Natural killer cell treated with Interleukin-12 subunit alpha and Interleukin-12 subunit beta and Interleukin-15 and Interleukin-18, amount 100 ng/mL, for 72 hours (primary cell): ENCODE measurements at regions not wholly inside any gene's neighbourhood (a gene's known extent, or its start where the extent isn't known, plus 50 kb on each side); places are given as distances from the start of the nearest gene placed in this dataset.

Experiments used
- ATAC-seq, 2 donors: fragments of 150-1000 bp; cut with Tn5 transposase in 1 of 2; sonication (Bioruptor Pico), chemical (Tn5 transposase) in 1 of 2; 2 replicates each; pipeline ENCODE4 v1.10.0; 2021
- DNase-seq: peaks from one replicate; pipeline ENCODE4 v3.0.0; 2022; ENCODE audit warnings: low spot score
- H3K27ac Mint-ChIP-seq, 2 donors: 1 replicate in 1 of 2; 2 replicates in 1 of 2; pipeline ENCODE4 v1.8.0; 2022; ENCODE audit warnings: mixed read lengths in 2 of 2, mild to moderate bottlenecking in 1 of 2, moderate library complexity in 1 of 2
- H3K27me3 Mint-ChIP-seq, 2 donors: 1 replicate in 1 of 2; 2 replicates in 1 of 2; pipeline ENCODE4 v1.8.0; 2022; ENCODE audit warnings: mixed read lengths in 2 of 2
- H3K36me3 Mint-ChIP-seq: one replicate; pipeline ENCODE4 v1.8.0; 2022; ENCODE audit warnings: mixed read lengths
- H3K4me1 Mint-ChIP-seq, 2 donors: 1 replicate in 1 of 2; 2 replicates in 1 of 2; pipeline ENCODE4 v1.8.0; 2022; ENCODE audit warnings: low read depth in 2 of 2, mixed read lengths in 2 of 2, mild to moderate bottlenecking in 1 of 2
- H3K4me3 Mint-ChIP-seq: one replicate; pipeline ENCODE4 v1.8.0; 2022; ENCODE audit warnings: mixed read lengths
- H3K9me3 Mint-ChIP-seq: 2 replicates; pipeline ENCODE4 v1.8.0; 2022; ENCODE audit warnings: mixed read lengths

- no peaks in the 10 kb centered on the region for H3K36me3 Mint-ChIP-seq
- no peaks in the 10 kb centered on the region for H3K4me1 Mint-ChIP-seq
- DNase-seq (no peak), ATAC-seq (no peak)
- peaks cover 7 to 17% of the 10 kb centered on the region in 2 donors for H3K27me3 Mint-ChIP-seq
- no peak overlapping the region for H3K27ac Mint-ChIP-seq
- H3K4me3 Mint-ChIP-seq: no peak overlapping the region
- H3K9me3 Mint-ChIP-seq: no peaks in the 10 kb centered on the region
Measured at GRCh38 chr1:232376632-232377493, 253.1 kb downstream of the SIPA1L2 start.

- no peak for DNase-seq
- no peak for ATAC-seq
- H3K9me3 Mint-ChIP-seq: no peaks in the 10 kb centered on the region
- no peaks in the 10 kb centered on the region for H3K36me3 Mint-ChIP-seq
- peaks cover 14 to 15% of the 10 kb centered on the region in 2 donors for H3K27me3 Mint-ChIP-seq
- no peak overlapping the region for H3K27ac Mint-ChIP-seq
- H3K4me1 Mint-ChIP-seq: no peaks in the 10 kb centered on the region
- H3K4me3 Mint-ChIP-seq: no peak overlapping the region
Measured at GRCh38 chr1:232372841-232373440, 257.0 kb downstream of the SIPA1L2 start.

- Mint-ChIP-seq H3K9me3 (no peaks in the 10 kb centered on the region), H3K4me3 (no peak overlapping the region), H3K36me3 (no peaks in the 10 kb centered on the region), H3K27ac (no peak overlapping the region), H3K27me3 (peaks cover 14 to 15% of the 10 kb centered on the region in 2 donors), H3K4me1 (no peaks in the 10 kb centered on the region)
- ATAC-seq (no peak), DNase-seq (no peak)
Measured at GRCh38 chr1:232372431-232372830, 257.5 kb downstream of the SIPA1L2 start.

GRCh38 chr1:232369451-232370296 lies 260.3 kb downstream of the SIPA1L2 start:
- Mint-ChIP-seq H3K27ac (no peak overlapping the region), H3K9me3 (no peaks in the 10 kb centered on the region), H3K4me1 (no peaks in the 10 kb centered on the region), H3K27me3 (peaks cover 15 to 21% of the 10 kb centered on the region in 2 donors), H3K4me3 (no peak overlapping the region), H3K36me3 (no peaks in the 10 kb centered on the region)
- DNase-seq (no peak), ATAC-seq (peak in 1 of 2 donors; percentile 17)

GRCh38 chr1:232368821-232369321 lies 261.1 kb downstream of the SIPA1L2 start:
- H3K27me3 Mint-ChIP-seq: peaks cover 13 to 21% of the 10 kb centered on the region in 2 donors
- ATAC-seq (no peak), DNase-seq (no peak)
- no peaks in the 10 kb centered on the region for H3K4me1 Mint-ChIP-seq
- H3K9me3 Mint-ChIP-seq: no peaks in the 10 kb centered on the region
- H3K4me3 Mint-ChIP-seq: no peak overlapping the region
- no peaks in the 10 kb centered on the region for H3K36me3 Mint-ChIP-seq
- no peak overlapping the region for H3K27ac Mint-ChIP-seq

GRCh38 chr1:232367293-232367692 lies 262.6 kb downstream of the SIPA1L2 start:
- Mint-ChIP-seq H3K27ac (no peak overlapping the region), H3K9me3 (no peaks in the 10 kb centered on the region), H3K4me1 (no peaks in the 10 kb centered on the region), H3K36me3 (no peaks in the 10 kb centered on the region), H3K27me3 (peaks cover 8 to 21% of the 10 kb centered on the region in 2 donors), H3K4me3 (no peak overlapping the region)
- DNase-seq: no peak
- ATAC-seq: no peak

- ATAC-seq (no peak), DNase-seq (no peak)
- no peaks in the 10 kb centered on the region for H3K36me3 Mint-ChIP-seq
- no peak overlapping the region for H3K4me3 Mint-ChIP-seq
- peaks cover 8 to 18% of the 10 kb centered on the region in 2 donors for H3K27me3 Mint-ChIP-seq
- H3K4me1 Mint-ChIP-seq: no peaks in the 10 kb centered on the region
- no peaks in the 10 kb centered on the region for H3K9me3 Mint-ChIP-seq
- H3K27ac Mint-ChIP-seq: no peak overlapping the region
Measured at GRCh38 chr1:232364654-232365382, 265.1 kb downstream of the SIPA1L2 start.

GRCh38 chr1:232363008-232363407 lies 266.9 kb downstream of the SIPA1L2 start:
- no peaks in the 10 kb centered on the region for H3K36me3 Mint-ChIP-seq
- H3K4me1 Mint-ChIP-seq: no peaks in the 10 kb centered on the region
- no peak overlapping the region for H3K27ac Mint-ChIP-seq
- DNase-seq: no peak
- ATAC-seq: no peak
- no peaks in the 10 kb centered on the region for H3K9me3 Mint-ChIP-seq
- no peak overlapping the region for H3K4me3 Mint-ChIP-seq
- peaks cover 3 to 7% of the 10 kb centered on the region in 2 donors for H3K27me3 Mint-ChIP-seq

- no peaks in the 10 kb centered on the region for H3K36me3 Mint-ChIP-seq
- H3K27ac Mint-ChIP-seq: no peak overlapping the region
- peaks cover 11 to 13% of the 10 kb centered on the region in 2 donors for H3K27me3 Mint-ChIP-seq
- ATAC-seq (no peak), DNase-seq (no peak)
- H3K4me3 Mint-ChIP-seq: no peak overlapping the region
- H3K9me3 Mint-ChIP-seq: no peaks in the 10 kb centered on the region
- H3K4me1 Mint-ChIP-seq: no peaks in the 10 kb centered on the region
Measured at GRCh38 chr1:232357416-232357815, 272.5 kb downstream of the SIPA1L2 start.

- no peak overlapping the region for H3K4me3 Mint-ChIP-seq
- H3K36me3 Mint-ChIP-seq: no peaks in the 10 kb centered on the region
- ATAC-seq (no peak), DNase-seq (no peak)
- no peaks in the 10 kb centered on the region for H3K4me1 Mint-ChIP-seq
- H3K9me3 Mint-ChIP-seq: no peaks in the 10 kb centered on the region
- no peak overlapping the region for H3K27ac Mint-ChIP-seq
- H3K27me3 Mint-ChIP-seq: peaks cover 12 to 21% of the 10 kb centered on the region in 2 donors
Measured at GRCh38 chr1:232355162-232356006, 274.5 kb downstream of the SIPA1L2 start.

- Mint-ChIP-seq H3K27me3 (peaks cover 15 to 21% of the 10 kb centered on the region in 2 donors), H3K4me3 (no peak overlapping the region), H3K9me3 (no peaks in the 10 kb centered on the region), H3K27ac (no peak overlapping the region), H3K36me3 (no peaks in the 10 kb centered on the region), H3K4me1 (no peaks in the 10 kb centered on the region)
- DNase-seq (no peak), ATAC-seq (no peak)
Measured at GRCh38 chr1:232353001-232353400, 276.9 kb downstream of the SIPA1L2 start.

- peaks cover 15 to 21% of the 10 kb centered on the region in 2 donors for H3K27me3 Mint-ChIP-seq
- H3K36me3 Mint-ChIP-seq: no peaks in the 10 kb centered on the region
- DNase-seq (no peak), ATAC-seq (peak in 1 of 2 donors; percentile 33)
- H3K27ac Mint-ChIP-seq: no peak overlapping the region
- H3K9me3 Mint-ChIP-seq: no peaks in the 10 kb centered on the region
- H3K4me1 Mint-ChIP-seq: no peaks in the 10 kb centered on the region
- no peak overlapping the region for H3K4me3 Mint-ChIP-seq
Measured at GRCh38 chr1:232352366-232352765, 277.6 kb downstream of the SIPA1L2 start.
